ENCODE measurements at regions not wholly inside any gene's neighbourhood (a gene's known extent, or its start where the extent isn't known, plus 50 kb on each side); places are given as distances from the start of the nearest gene placed in this dataset.

DNA sequence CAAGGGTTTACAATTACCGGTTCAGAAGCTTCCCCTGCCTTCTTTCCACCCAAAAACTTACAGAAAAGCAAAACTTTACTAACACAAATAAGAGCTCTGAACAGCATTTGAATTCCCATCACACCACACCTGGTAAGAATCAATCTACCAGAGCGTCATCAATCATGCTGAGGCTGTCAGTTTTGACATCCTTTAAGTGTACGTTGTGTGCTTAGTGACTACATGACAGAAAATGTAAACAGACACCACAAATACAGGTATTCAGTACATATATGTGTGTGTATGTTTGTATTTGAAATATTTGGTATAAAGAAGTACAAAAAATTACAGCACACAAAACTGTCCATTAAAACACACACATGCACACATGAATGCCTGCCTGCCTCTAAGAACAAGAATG is 523.5 kb downstream of the TMEM182 start:
- no peaks in the 10 kb centered on the region for H3K4me1 ChIP-seq (ENCODE audit: control insufficient read depth, insufficient read depth, low read length)
- H3K9me3 ChIP-seq (ENCODE audit: control insufficient read depth, insufficient read depth, low read depth, low read length) = no peaks in the 10 kb centered on the region
- H3K27ac ChIP-seq (ENCODE audit: low read length) = no peak overlapping the region
- H3K4me3 ChIP-seq (ENCODE audit: low read depth in 2 of 2, low read length in 2 of 2) = no peak overlapping the region
- in situ Hi-C loops (cut with HindIII; ENCODE audit: low pct_unique_long_range_greater_than_20kb, low sequenced_read_pairs) (no loop called here), intact Hi-C loops (cut with micrococcal nuclease; ENCODE audit: unreplicated experiment) (no loop called here)
- no peak for DNase-seq (ENCODE audit: low read depth, low spot score)
- H3K27me3 ChIP-seq (ENCODE audit: control insufficient read depth, insufficient read depth, low read length) = no peaks in the 10 kb centered on the region
- no TSS peak for BruUV-seq (replicated peaks)
- ATAC-seq = no peak
- H3K36me3 ChIP-seq (ENCODE audit: control insufficient read depth, insufficient read depth, low read length) = no peaks in the 10 kb centered on the region
- ChIA-PET POLR2A (no interaction called here), CTCF (no interaction called here)
- TF ChIP-seq, protein P1, sequence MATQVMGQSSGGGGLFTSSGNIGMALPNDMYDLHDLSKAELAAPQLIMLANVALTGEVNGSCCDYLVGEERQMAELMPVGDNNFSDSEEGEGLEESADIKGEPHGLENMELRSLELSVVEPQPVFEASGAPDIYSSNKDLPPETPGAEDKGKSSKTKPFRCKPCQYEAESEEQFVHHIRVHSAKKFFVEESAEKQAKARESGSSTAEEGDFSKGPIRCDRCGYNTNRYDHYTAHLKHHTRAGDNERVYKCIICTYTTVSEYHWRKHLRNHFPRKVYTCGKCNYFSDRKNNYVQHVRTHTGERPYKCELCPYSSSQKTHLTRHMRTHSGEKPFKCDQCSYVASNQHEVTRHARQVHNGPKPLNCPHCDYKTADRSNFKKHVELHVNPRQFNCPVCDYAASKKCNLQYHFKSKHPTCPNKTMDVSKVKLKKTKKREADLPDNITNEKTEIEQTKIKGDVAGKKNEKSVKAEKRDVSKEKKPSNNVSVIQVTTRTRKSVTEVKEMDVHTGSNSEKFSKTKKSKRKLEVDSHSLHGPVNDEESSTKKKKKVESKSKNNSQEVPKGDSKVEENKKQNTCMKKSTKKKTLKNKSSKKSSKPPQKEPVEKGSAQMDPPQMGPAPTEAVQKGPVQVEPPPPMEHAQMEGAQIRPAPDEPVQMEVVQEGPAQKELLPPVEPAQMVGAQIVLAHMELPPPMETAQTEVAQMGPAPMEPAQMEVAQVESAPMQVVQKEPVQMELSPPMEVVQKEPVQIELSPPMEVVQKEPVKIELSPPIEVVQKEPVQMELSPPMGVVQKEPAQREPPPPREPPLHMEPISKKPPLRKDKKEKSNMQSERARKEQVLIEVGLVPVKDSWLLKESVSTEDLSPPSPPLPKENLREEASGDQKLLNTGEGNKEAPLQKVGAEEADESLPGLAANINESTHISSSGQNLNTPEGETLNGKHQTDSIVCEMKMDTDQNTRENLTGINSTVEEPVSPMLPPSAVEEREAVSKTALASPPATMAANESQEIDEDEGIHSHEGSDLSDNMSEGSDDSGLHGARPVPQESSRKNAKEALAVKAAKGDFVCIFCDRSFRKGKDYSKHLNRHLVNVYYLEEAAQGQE (IDR thresholded peaks at IDR 0.05; ENCODE audit: insufficient read depth in 1 of 2, low read depth in 2 of 2, low read length in 1 of 2) = no peak
- TF ChIP-seq POLR2AphosphoS5 (IDR thresholded peaks at IDR 0.05; ENCODE audit: low read depth, low read length) (no peak), TCF7L2 (IDR thresholded peaks at IDR 0.05; ENCODE audit: low read depth, low read length) (no peak), SIN3A (IDR thresholded peaks at IDR 0.05; ENCODE audit: borderline replicate concordance, insufficient read depth, low read depth, low read length) (no peak)
- TF ChIP-seq, protein P2, sequence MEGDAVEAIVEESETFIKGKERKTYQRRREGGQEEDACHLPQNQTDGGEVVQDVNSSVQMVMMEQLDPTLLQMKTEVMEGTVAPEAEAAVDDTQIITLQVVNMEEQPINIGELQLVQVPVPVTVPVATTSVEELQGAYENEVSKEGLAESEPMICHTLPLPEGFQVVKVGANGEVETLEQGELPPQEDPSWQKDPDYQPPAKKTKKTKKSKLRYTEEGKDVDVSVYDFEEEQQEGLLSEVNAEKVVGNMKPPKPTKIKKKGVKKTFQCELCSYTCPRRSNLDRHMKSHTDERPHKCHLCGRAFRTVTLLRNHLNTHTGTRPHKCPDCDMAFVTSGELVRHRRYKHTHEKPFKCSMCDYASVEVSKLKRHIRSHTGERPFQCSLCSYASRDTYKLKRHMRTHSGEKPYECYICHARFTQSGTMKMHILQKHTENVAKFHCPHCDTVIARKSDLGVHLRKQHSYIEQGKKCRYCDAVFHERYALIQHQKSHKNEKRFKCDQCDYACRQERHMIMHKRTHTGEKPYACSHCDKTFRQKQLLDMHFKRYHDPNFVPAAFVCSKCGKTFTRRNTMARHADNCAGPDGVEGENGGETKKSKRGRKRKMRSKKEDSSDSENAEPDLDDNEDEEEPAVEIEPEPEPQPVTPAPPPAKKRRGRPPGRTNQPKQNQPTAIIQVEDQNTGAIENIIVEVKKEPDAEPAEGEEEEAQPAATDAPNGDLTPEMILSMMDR (IDR thresholded peaks at IDR 0.05) = no peak

DNA sequence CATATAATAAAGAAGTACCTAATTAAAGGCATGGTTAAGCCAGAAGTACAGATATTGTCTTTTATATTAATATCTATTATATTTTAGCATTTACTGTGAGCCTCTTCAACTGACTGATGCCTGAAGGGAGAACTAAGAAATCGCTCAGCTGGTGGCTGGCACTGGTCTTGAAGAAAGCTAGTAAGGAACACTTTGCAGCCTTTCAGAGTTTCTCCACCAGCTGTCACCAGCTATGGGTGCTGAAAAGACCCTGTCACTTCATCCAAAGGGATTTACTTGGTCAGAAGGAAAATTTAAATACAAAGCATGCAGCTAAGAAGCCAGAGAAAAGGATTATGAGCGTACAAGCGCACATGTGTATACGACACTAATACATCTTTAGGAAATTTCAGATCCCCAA is 525.9 kb downstream of the TMEM182 start:
- Histone ChIP-seq H3K4me1 (ENCODE audit: control insufficient read depth, insufficient read depth, low read length) (no peaks in the 10 kb centered on the region), H3K4me3 (ENCODE audit: low read depth in 2 of 2, low read length in 2 of 2) (no peak overlapping the region), H3K27ac (ENCODE audit: low read length) (no peak overlapping the region), H3K27me3 (ENCODE audit: control insufficient read depth, insufficient read depth, low read length) (no peaks in the 10 kb centered on the region), H3K36me3 (ENCODE audit: control insufficient read depth, insufficient read depth, low read length) (no peaks in the 10 kb centered on the region), H3K9me3 (ENCODE audit: control insufficient read depth, insufficient read depth, low read depth, low read length) (no peaks in the 10 kb centered on the region)
- TF ChIP-seq TCF7L2 (IDR thresholded peaks at IDR 0.05; ENCODE audit: low read depth, low read length) (no peak), POLR2AphosphoS5 (IDR thresholded peaks at IDR 0.05; ENCODE audit: low read depth, low read length) (no peak), SIN3A (IDR thresholded peaks at IDR 0.05; ENCODE audit: borderline replicate concordance, insufficient read depth, low read depth, low read length) (no peak)
- TF ChIP-seq, protein P2 (IDR thresholded peaks at IDR 0.05) = no peak
- TF ChIP-seq, protein P1 (IDR thresholded peaks at IDR 0.05; ENCODE audit: insufficient read depth in 1 of 2, low read depth in 2 of 2, low read length in 1 of 2) = no peak
- intact Hi-C loops (cut with micrococcal nuclease; ENCODE audit: unreplicated experiment) (no loop called here), in situ Hi-C loops (cut with HindIII; ENCODE audit: low pct_unique_long_range_greater_than_20kb, low sequenced_read_pairs) (no loop called here)
- no TSS peak for BruUV-seq (replicated peaks)
- no peak for ATAC-seq
- DNase-seq (ENCODE audit: low read depth, low spot score) = no peak
- ChIA-PET CTCF (interaction anchor here (0.6 kb wide), 1 partner anchor 127 kb away, joined by 9 read pairs; no protein-coding TSS in a partner anchor), POLR2A (no interaction called here)

Data from Panc1 (cell line).